ENCODE measurements at regions not wholly inside any gene's neighbourhood (a gene's known extent, or its start where the extent isn't known, plus 50 kb on each side); places are given as distances from the start of the nearest gene placed in this dataset.

- no peak for TF ChIP-seq GATA2 (IDR thresholded peaks at IDR 0.05; ENCODE audit: low read depth, low read length)
- no peak for TF ChIP-seq GATA3 (IDR thresholded peaks at IDR 0.05; ENCODE audit: low read depth, low read length)
Observed at GRCh38 chr2:60280238-60280637, 273.2 kb downstream of the BCL11A start.
